H9 (cell line): ENCODE measurements at regions not wholly inside any gene's neighbourhood (a gene's known extent, or its start where the extent isn't known, plus 50 kb on each side); places are given as distances from the start of the nearest gene placed in this dataset.

Source experiments
- DNase-seq: peaks from one replicate; pipeline ENCODE4 v3.0.0-alpha.2; 2017
- H2AFZ ChIP-seq: one replicate; pipeline ENCODE4 v1.6.1; 2013; ENCODE audit warnings: mild to moderate bottlenecking, low read length, control low read depth, moderate library complexity
- H2AK5ac ChIP-seq: 2 replicates; pipeline ENCODE4 v1.6.1; 2013; ENCODE audit warnings: low read length, control low read depth, mixed read lengths; ENCODE audit not compliant: insufficient read length
- H2BK120ac ChIP-seq: one replicate; pipeline ENCODE4 v1.6.1; 2013; ENCODE audit warnings: low read depth, mild to moderate bottlenecking, low read length, control low read depth, inconsistent platforms; ENCODE audit not compliant: poor library complexity, severe bottlenecking
- H2BK12ac ChIP-seq: 2 replicates; pipeline ENCODE4 v1.6.1; 2013; ENCODE audit warnings: low read length, control low read depth, mixed read lengths, low read depth; ENCODE audit not compliant: insufficient read length
- H2BK15ac ChIP-seq: 2 replicates; pipeline ENCODE4 v1.6.1; 2013; ENCODE audit warnings: low read depth, low read length, control low read depth
- H2BK20ac ChIP-seq: one replicate; pipeline ENCODE4 v1.6.1; 2013; ENCODE audit warnings: low read depth, mild to moderate bottlenecking, low read length, control low read depth, inconsistent platforms; ENCODE audit not compliant: poor library complexity, severe bottlenecking
- H2BK5ac ChIP-seq: 2 replicates; pipeline ENCODE4 v1.6.1; 2013; ENCODE audit warnings: low read length, control low read depth, mixed read lengths; ENCODE audit not compliant: insufficient read length
- H3K14ac ChIP-seq: 2 replicates; pipeline ENCODE4 v1.6.1; 2013; ENCODE audit warnings: low read length, control low read depth; ENCODE audit not compliant: insufficient read depth
- H3K18ac ChIP-seq: 2 replicates; pipeline ENCODE4 v1.6.1; 2013; ENCODE audit warnings: low read depth, mild to moderate bottlenecking, mixed read lengths, low read length, control low read depth; ENCODE audit not compliant: insufficient read length
- H3K23ac ChIP-seq: 2 replicates; pipeline ENCODE4 v1.6.1; 2013; ENCODE audit warnings: low read length, control low read depth, mixed read lengths, low read depth; ENCODE audit not compliant: insufficient read length
- H3K23me2 ChIP-seq: 2 replicates; pipeline ENCODE4 v1.6.1; 2013; ENCODE audit warnings: low read depth, mild to moderate bottlenecking, mixed read lengths, low read length, control low read depth; ENCODE audit not compliant: insufficient read length, poor library complexity, severe bottlenecking
- H3K27ac ChIP-seq: 2 replicates; pipeline ENCODE4 v1.5.1; 2013; ENCODE audit warnings: low read length, control low read depth, mixed read lengths, low read depth; ENCODE audit not compliant: insufficient read length
- H3K27me3 ChIP-seq: 2 replicates; pipeline ENCODE4 v1.6.1; 2013; ENCODE audit warnings: low read length, control low read depth, inconsistent platforms; ENCODE audit not compliant: insufficient read depth
- H3K4ac ChIP-seq: 2 replicates; pipeline ENCODE4 v1.6.1; 2013; ENCODE audit warnings: low read depth, mild to moderate bottlenecking, control low read depth, inconsistent platforms, low read length, moderate library complexity
- H3K4me1 ChIP-seq: 2 replicates; pipeline ENCODE4 v1.6.1; 2013; ENCODE audit warnings: low read length, control low read depth, inconsistent platforms; ENCODE audit not compliant: insufficient read depth
- H3K4me2 ChIP-seq: 2 replicates; pipeline ENCODE4 v1.6.1; 2013; ENCODE audit warnings: low read length, control low read depth, mixed read lengths; ENCODE audit not compliant: insufficient read length, insufficient read depth
- H3K56ac ChIP-seq: 2 replicates; pipeline ENCODE4 v1.6.1; 2013; ENCODE audit warnings: low read depth, mild to moderate bottlenecking, mixed read lengths, low read length, control low read depth; ENCODE audit not compliant: insufficient read length
- H3K79me1 ChIP-seq: 2 replicates; pipeline ENCODE4 v1.6.1; 2013; ENCODE audit warnings: low read depth, mild to moderate bottlenecking, moderate library complexity, low read length, control low read depth, inconsistent platforms; ENCODE audit not compliant: insufficient read depth, poor library complexity, severe bottlenecking
- H3K79me2 ChIP-seq: 2 replicates; pipeline ENCODE4 v1.6.1; 2013; ENCODE audit warnings: low read length, control low read depth, inconsistent platforms; ENCODE audit not compliant: insufficient read depth
- H3K9ac ChIP-seq: 2 replicates; pipeline ENCODE4 v1.6.1; 2013; ENCODE audit warnings: low read length, control low read depth, mixed read lengths; ENCODE audit not compliant: insufficient read length; ENCODE audit errors: extremely low read depth
- H3K9me3 ChIP-seq: one replicate; pipeline ENCODE4 v1.6.1; 2013; ENCODE audit warnings: low read depth, low read length, inconsistent platforms; ENCODE audit not compliant: control insufficient read depth
- H3T11ph ChIP-seq: one replicate; pipeline ENCODE4 v1.6.1; 2013; ENCODE audit warnings: mild to moderate bottlenecking, low read length, control low read depth, inconsistent platforms
- H4K20me1 ChIP-seq: one replicate; pipeline ENCODE4 v1.6.1; 2013; ENCODE audit not compliant: control insufficient read depth, insufficient read length, insufficient read depth
- H4K5ac ChIP-seq: 2 replicates; pipeline ENCODE4 v1.6.1; 2013; ENCODE audit warnings: low read depth, mild to moderate bottlenecking, mixed read lengths, low read length, control low read depth; ENCODE audit not compliant: insufficient read length
- H4K8ac ChIP-seq: replicated peaks from 2 replicates; pipeline ENCODE4 v1.6.1; 2013; ENCODE audit warnings: low read length, control low read depth, mixed read lengths, low read depth; ENCODE audit not compliant: insufficient read length
- H4K91ac ChIP-seq: 2 replicates; pipeline ENCODE4 v1.6.1; 2013; ENCODE audit warnings: low read depth, mild to moderate bottlenecking, moderate library complexity, mixed read lengths, low read length, control low read depth; ENCODE audit not compliant: insufficient read length
- H3K27ac Mint-ChIP-seq, 3 experiments: 2 replicates in 2 of 3; 3 replicates in 1 of 3; pipeline ENCODE4 v1.8.0; 2020 to 2021; ENCODE audit warnings: mixed read lengths in 3 of 3, mild to moderate bottlenecking in 1 of 3, moderate library complexity in 1 of 3
- H3K27me3 Mint-ChIP-seq: 2 replicates; pipeline ENCODE4 v1.8.0; 2021; ENCODE audit warnings: low read depth, mild to moderate bottlenecking, moderate library complexity, mixed read lengths
- H3K36me3 Mint-ChIP-seq, 3 experiments: 2 replicates in 2 of 3; 3 replicates in 1 of 3; pipeline ENCODE4 v1.8.0; 2020 to 2021; ENCODE audit warnings: low read depth in 3 of 3, mixed read lengths in 3 of 3; ENCODE audit not compliant: insufficient read depth in 1 of 3
- H3K4me1 Mint-ChIP-seq, 2 experiments: 2 replicates each; pipeline ENCODE4 v1.8.0; 2020; ENCODE audit warnings: mixed read lengths in 2 of 2
- H3K4me3 Mint-ChIP-seq, 2 experiments: 2 replicates in 1 of 2; 3 replicates in 1 of 2; pipeline ENCODE4 v1.8.0; 2020 to 2021; ENCODE audit warnings: mild to moderate bottlenecking in 2 of 2, mixed read lengths in 2 of 2, moderate library complexity in 1 of 2
- H3K9me3 Mint-ChIP-seq, 2 experiments: 2 replicates in 1 of 2; 3 replicates in 1 of 2; pipeline ENCODE4 v1.8.0; 2020; ENCODE audit warnings: mild to moderate bottlenecking in 2 of 2, mixed read lengths in 2 of 2, moderate library complexity in 1 of 2
- CTCF ChIP-seq: fragments of 200-600 bp; sonication (generic); conservative IDR thresholded peaks from 3 replicates; pipeline ENCODE4 v1.8.0; 2021; ENCODE audit warnings: antibody characterized with exemption, mild to moderate bottlenecking
- WGBS: extraction: QIAGEN DNeasy Blood & Tissue Kit; methylation state at CpG from one replicate; pipeline ENCODE4 v1.1.7; 2013; ENCODE audit warnings: missing lambda C conversion rate, low lambda C conversion rate, mixed read lengths; ENCODE audit not compliant: insufficient read length; ENCODE audit errors: extremely low coverage; 5-methylcytosine and 5-hydroxymethylcytosine counted together

- H4K20me1 ChIP-seq: no peaks in the 10 kb centered on the region
- no peak overlapping the region for H2BK20ac ChIP-seq
- Mint-ChIP-seq H3K9me3 (no peaks in the 10 kb centered on the region), H3K4me1 (peaks cover 4 to 23% of the 10 kb centered on the region in 2 experiments; a peak in 3 of 4 replicates), H3K27ac (no peak overlapping the region), H3K36me3 (no peaks in the 10 kb centered on the region), H3K27me3 (peaks cover 31% of the 10 kb centered on the region), H3K4me3 (peak overlapping the region in 1 of 2 experiments; percentile 91; a peak in 4 of 5 replicates)
- no peak overlapping the region for H4K5ac ChIP-seq
- peak overlapping the region; percentile 63 for H3K4me2 ChIP-seq
- no peaks in the 10 kb centered on the region for H3K9me3 ChIP-seq
- H3K79me1 ChIP-seq: no peaks in the 10 kb centered on the region
- no peak overlapping the region for H3K4ac ChIP-seq
- WGBS: no CpG with 5 or more reads among the region's 74 CpGs
- no peak overlapping the region for H3K9ac ChIP-seq
- no peak overlapping the region for H4K8ac ChIP-seq
- no peaks in the 10 kb centered on the region for H3K79me2 ChIP-seq
- no peak for DNase-seq
- no peak overlapping the region for H3K27ac ChIP-seq
- peak overlapping the region; percentile 55; the same call in 1 of the 2 replicates for H3K14ac ChIP-seq
- TF ChIP-seq CTCF: no peak
- H2BK5ac ChIP-seq: no peak overlapping the region
- H3K56ac ChIP-seq: no peak overlapping the region
- H3T11ph ChIP-seq: no peak overlapping the region
- H3K23me2 ChIP-seq: peaks cover 8% of the 10 kb centered on the region
- no peak overlapping the region for H2BK15ac ChIP-seq
- H3K23ac ChIP-seq: no peak overlapping the region
- no peak overlapping the region for H2AK5ac ChIP-seq
- H3K4me1 ChIP-seq: no peaks in the 10 kb centered on the region; the same call in 1 of the 2 replicates
- H2AFZ ChIP-seq: no peak overlapping the region
- H2BK120ac ChIP-seq: no peak overlapping the region
- H3K18ac ChIP-seq: no peak overlapping the region
- H3K27me3 ChIP-seq: peaks cover 4% of the 10 kb centered on the region; the same call in 1 of the 2 replicates
- no peak overlapping the region for H4K91ac ChIP-seq
- H2BK12ac ChIP-seq: no peak overlapping the region
These were observed 54.6 kb upstream of the ECE1 start for GRCh38 chr1:21344750-21345443.
